Left kidney (tissue), 1 donor: ENCODE measurements at regions not wholly inside any gene's neighbourhood (a gene's known extent, or its start where the extent isn't known, plus 50 kb on each side); places are given as distances from the start of the nearest gene placed in this dataset.
A peak's percentile ranks its signal among the peaks of the same experiment; 100 is the strongest.
"Not testable (repeated sequence)": the region's sequence is repeated elsewhere in the genome, so short reads cannot be mapped to it uniquely, and the experiment has no call there.

Experiments used
- DNase-seq: peaks from one replicate; pipeline ENCODE4 v3.0.0-alpha.2; 2013

- no peak for DNase-seq
These were observed 182.7 kb downstream of the ZFP64 start for GRCh38 chr20:52008874-52009273.

- no peak for DNase-seq
These were observed 186.9 kb downstream of the ZFP64 start for GRCh38 chr20:52004715-52005114.

GRCh38 chr20:52004018-52004417, 187.6 kb downstream of the ZFP64 start:
- DNase-seq = no peak

- no peak for DNase-seq
These were observed 188.2 kb downstream of the ZFP64 start for GRCh38 chr20:52003415-52003814.

GRCh38 chr20:52001999-52002666, 189.4 kb downstream of the ZFP64 start:
- DNase-seq = no peak

GRCh38 chr20:51997281-51997936, 194.2 kb downstream of the ZFP64 start:
- DNase-seq = not testable (repeated sequence)

- DNase-seq = no peak
These were observed 193.2 kb upstream of the SALL4 start for GRCh38 chr20:51995551-51995951.

GRCh38 chr20:51994751-51995417, 192.6 kb upstream of the SALL4 start:
- no peak for DNase-seq

- no peak for DNase-seq
These were observed 185.5 kb upstream of the SALL4 start for GRCh38 chr20:51987812-51988211.

- peak; percentile 64 for DNase-seq
These were observed 182.7 kb upstream of the SALL4 start for GRCh38 chr20:51985013-51985415.

- DNase-seq = no peak
These were observed 178.0 kb upstream of the SALL4 start for GRCh38 chr20:51980277-51980676.

GRCh38 chr20:51979226-51979625, 176.9 kb upstream of the SALL4 start:
- DNase-seq = no peak

- DNase-seq = no peak
These were observed 175.8 kb upstream of the SALL4 start for GRCh38 chr20:51978070-51978501.

- DNase-seq = no peak
These were observed 169.7 kb upstream of the SALL4 start for GRCh38 chr20:51972056-51972455.

- DNase-seq = no peak
These were observed 168.5 kb upstream of the SALL4 start for GRCh38 chr20:51970858-51971257.

GRCh38 chr20:51969191-51969590, 166.9 kb upstream of the SALL4 start:
- DNase-seq = no peak

GRCh38 chr20:51968151-51968550, 165.8 kb upstream of the SALL4 start:
- DNase-seq = no peak

- DNase-seq = peak; percentile 70
These were observed 164.1 kb upstream of the SALL4 start for GRCh38 chr20:51966296-51966971.

GRCh38 chr20:51961964-51962761, 159.8 kb upstream of the SALL4 start:
- DNase-seq = no peak

- no peak for DNase-seq
These were observed 157.8 kb upstream of the SALL4 start for GRCh38 chr20:51960047-51960675.

GRCh38 chr20:51959066-51959542, 156.8 kb upstream of the SALL4 start:
- DNase-seq = peak; percentile 45
